ENCODE measurements at regions not wholly inside any gene's neighbourhood (a gene's known extent, or its start where the extent isn't known, plus 50 kb on each side); places are given as distances from the start of the nearest gene placed in this dataset.

GRCh38 chr3:90134090-90134489 is 1026.7 kb downstream of the EPHA3 start:
- no peaks in the 10 kb centered on the region for H3K9me3 ChIP-seq (ENCODE audit: low read length)
- H3K27me3 ChIP-seq (ENCODE audit: insufficient read depth, low read depth, low read length), result no peaks in the 10 kb centered on the region
- H2AFZ ChIP-seq (ENCODE audit: low read depth, low read length), result no peak overlapping the region
- H3K4me3 ChIP-seq (ENCODE audit: low read length), result no peak overlapping the region
- no peaks in the 10 kb centered on the region for H4K20me1 ChIP-seq (ENCODE audit: insufficient read depth)
- no peak overlapping the region for H3K4me2 ChIP-seq (ENCODE audit: low read length)
- no peak overlapping the region for H3K9ac ChIP-seq (ENCODE audit: low read length)
- TF ChIP-seq EZH2 (IDR thresholded peaks at IDR 0.05; ENCODE audit: borderline replicate concordance, insufficient read depth, low read length, poor library complexity, severe bottlenecking) (no peak), REST (IDR thresholded peaks at IDR 0.05; ENCODE audit: borderline replicate concordance) (no peak), TAF1 (IDR thresholded peaks at IDR 0.05; ENCODE audit: low read depth) (no peak), CTCF (IDR thresholded peaks at IDR 0.05; ENCODE audit: poor library complexity, severe bottlenecking) (no peak), POLR2AphosphoS5 (IDR thresholded peaks at IDR 0.05) (no peak), RAD21 (conservative IDR thresholded peaks at IDR 0.05) (no peak), SMC3 (conservative IDR thresholded peaks at IDR 0.05; ENCODE audit: poor library complexity) (no peak), MXI1 (conservative IDR thresholded peaks at IDR 0.05; ENCODE audit: poor library complexity, severe bottlenecking) (no peak), EP300 (conservative IDR thresholded peaks at IDR 0.05; ENCODE audit: poor library complexity, severe bottlenecking) (no peak)
- H3K36me3 ChIP-seq (ENCODE audit: insufficient read depth, low read length), result no peaks in the 10 kb centered on the region
- H3F3A ChIP-seq (ENCODE audit: insufficient read depth, low read length, poor library complexity, severe bottlenecking), result no peaks in the 10 kb centered on the region
- H3K9me2 ChIP-seq (ENCODE audit: insufficient read depth, low read length), result no peaks in the 10 kb centered on the region
- H3K79me2 ChIP-seq (replicated peaks; ENCODE audit: insufficient read depth, low read length), result no peaks in the 10 kb centered on the region
- H3K27ac ChIP-seq (ENCODE audit: low read length), result no peak overlapping the region

GRCh38 chr3:90136456-90137191 is 1029.2 kb downstream of the EPHA3 start:
- TF ChIP-seq EP300 (conservative IDR thresholded peaks at IDR 0.05; ENCODE audit: poor library complexity, severe bottlenecking), result no peak
- no peak for TF ChIP-seq RAD21 (conservative IDR thresholded peaks at IDR 0.05)
- no peak for TF ChIP-seq CTCF (IDR thresholded peaks at IDR 0.05; ENCODE audit: poor library complexity, severe bottlenecking)
- TF ChIP-seq REST (IDR thresholded peaks at IDR 0.05; ENCODE audit: borderline replicate concordance), result no peak
- no peak for TF ChIP-seq MXI1 (conservative IDR thresholded peaks at IDR 0.05; ENCODE audit: poor library complexity, severe bottlenecking)
- TF ChIP-seq POLR2AphosphoS5 (IDR thresholded peaks at IDR 0.05), result no peak
- TF ChIP-seq EZH2 (IDR thresholded peaks at IDR 0.05; ENCODE audit: borderline replicate concordance, insufficient read depth, low read length, poor library complexity, severe bottlenecking), result no peak
- TF ChIP-seq SMC3 (conservative IDR thresholded peaks at IDR 0.05; ENCODE audit: poor library complexity), result no peak
- no peak for TF ChIP-seq TAF1 (IDR thresholded peaks at IDR 0.05; ENCODE audit: low read depth)
- Histone ChIP-seq H3K36me3 (ENCODE audit: insufficient read depth, low read length) (no peaks in the 10 kb centered on the region), H3K4me3 (ENCODE audit: low read length) (no peak overlapping the region), H4K20me1 (ENCODE audit: insufficient read depth) (no peaks in the 10 kb centered on the region), H3K27ac (ENCODE audit: low read length) (no peak overlapping the region), H3F3A (ENCODE audit: insufficient read depth, low read length, poor library complexity, severe bottlenecking) (no peaks in the 10 kb centered on the region), H3K9ac (ENCODE audit: low read length) (no peak overlapping the region), H3K79me2 (replicated peaks; ENCODE audit: insufficient read depth, low read length) (no peaks in the 10 kb centered on the region), H3K9me3 (ENCODE audit: low read length) (no peaks in the 10 kb centered on the region), H3K9me2 (ENCODE audit: insufficient read depth, low read length) (no peaks in the 10 kb centered on the region), H3K4me2 (ENCODE audit: low read length) (no peak overlapping the region), H2AFZ (ENCODE audit: low read depth, low read length) (no peak overlapping the region), H3K27me3 (ENCODE audit: insufficient read depth, low read depth, low read length) (no peaks in the 10 kb centered on the region)
